K562 (cell line): ENCODE measurements at regions not wholly inside any gene's neighbourhood (a gene's known extent, or its start where the extent isn't known, plus 50 kb on each side); places are given as distances from the start of the nearest gene placed in this dataset.

Experiments
- ATAC-seq: fragments of 200-7000 bp; cut with Tn5 transposase; 3 replicates; pipeline ENCODE4 v1.9.1; 2020; ENCODE audit warnings: moderate library complexity
- BruUV-seq: library from RNA; stranded (reverse); fragments of 400-500 nt; replicated peaks from 2 replicates; lab custom pipeline; 2021; lab: Mats Ljungman, UMichigan
- CTCF ChIA-PET: fragments of 300-600 bp; formaldehyde crosslinking; extraction: SDS; loops from one replicate; lab custom pipeline; 2021; ENCODE audit warnings: low intra/inter-chr PET ratio; lab: Yijun Ruan, JAX
- POLR2A ChIA-PET: fragments of 300-600, 350-650 bp; sonication (Branson Sonifier 250); formaldehyde crosslinking; extraction: SDS; loops from one replicate; lab custom pipeline; 2021; ENCODE audit warnings: antibody characterized with exemption, inconsistent platforms; lab: Yijun Ruan, JAX
- DNase-seq, 4 experiments: peaks; one replicate each; pipeline versions ENCODE4 v3.0.0 to v3.0.0-alpha.2; 2011 to 2018; ENCODE audit warnings: low spot score in 3 of 4, mixed read lengths in 3 of 4; ENCODE audit errors: extremely low read depth in 1 of 4
- FAIRE-seq: peaks from 2 replicates; lab custom pipeline; 2011; peaks lifted over from hg19 to GRCh38; lab: Jason Lieb, UNC
- H2AFZ ChIP-seq: 2 replicates; pipeline ENCODE4 v1.6.0; 2011; ENCODE audit warnings: low read depth, low read length, control low read depth, inconsistent platforms
- H3K27ac ChIP-seq: fragments of 200-600 bp; 3 replicates; pipeline ENCODE4 v1.8.0; 2011; ENCODE audit warnings: low read depth, mild to moderate bottlenecking, control low read depth, inconsistent platforms, low read length, moderate library complexity, mixed read lengths; ENCODE audit errors: extremely low read depth
- H3K27me3 ChIP-seq, 2 experiments: fragments of 300-600 bp in 1 of 2; 2 replicates in 1 of 2; 3 replicates in 1 of 2; pipeline versions ENCODE4 v1.6.0 to v1.8.0; 2011; ENCODE audit warnings: inconsistent platforms in 2 of 2, low read length in 2 of 2, mild to moderate bottlenecking in 1 of 2, mixed read lengths in 1 of 2, moderate library complexity in 1 of 2; ENCODE audit not compliant: control insufficient read depth in 2 of 2, insufficient read depth in 2 of 2
- H3K36me3 ChIP-seq: fragments of 300-600 bp; 3 replicates; pipeline ENCODE4 v1.8.0; 2011; ENCODE audit warnings: mild to moderate bottlenecking, low read length, inconsistent platforms; ENCODE audit not compliant: control insufficient read depth, insufficient read depth
- H3K4me1 ChIP-seq, 2 experiments: fragments of 200-600 bp in 1 of 2; replicated peaks in 1 of 2; 2 replicates in 1 of 2; 3 replicates in 1 of 2; pipeline versions ENCODE4 v1.5.1 to v1.8.0; 2011; ENCODE audit warnings: inconsistent platforms in 2 of 2, low read length in 2 of 2, mild to moderate bottlenecking in 1 of 2, mixed read lengths in 1 of 2, moderate library complexity in 1 of 2; ENCODE audit not compliant: control insufficient read depth in 2 of 2, insufficient read depth in 2 of 2
- H3K4me2 ChIP-seq: 2 replicates; pipeline ENCODE4 v1.6.1; 2011; ENCODE audit warnings: low read length, control low read depth, inconsistent platforms, mixed read lengths; ENCODE audit not compliant: insufficient read depth
- H3K4me3 ChIP-seq: fragments of 200-600 bp; sonication (generic), shearing (Covaris generic); 2 replicates; pipeline ENCODE4 v1.5.1; 2016; ENCODE audit warnings: control low read depth, inconsistent platforms
- H3K79me2 ChIP-seq: fragments of 200-600 bp; 3 replicates; pipeline ENCODE4 v1.8.0; 2011; ENCODE audit warnings: low read length, inconsistent platforms; ENCODE audit not compliant: control insufficient read depth, insufficient read depth
- H3K9ac ChIP-seq, 2 experiments: 2 replicates each; pipeline versions ENCODE4 v1.6.0 to v1.6.1; 2011; ENCODE audit warnings: low read depth in 2 of 2, low read length in 2 of 2, control low read depth in 1 of 2, inconsistent platforms in 1 of 2, mild to moderate bottlenecking in 1 of 2, mixed read lengths in 1 of 2; ENCODE audit not compliant: insufficient read depth in 1 of 2
- H3K9me1 ChIP-seq: one replicate; pipeline ENCODE4 v1.6.0; 2011; ENCODE audit warnings: inconsistent platforms, mild to moderate bottlenecking, low read length, moderate library complexity; ENCODE audit not compliant: control insufficient read depth, insufficient read depth
- H3K9me3 ChIP-seq: replicated peaks from 2 replicates; pipeline ENCODE4 v1.5.1; 2011; ENCODE audit warnings: low read depth, low read length, inconsistent platforms; ENCODE audit not compliant: control insufficient read depth, insufficient read depth
- H4K20me1 ChIP-seq: replicated peaks from 2 replicates; pipeline ENCODE4 v1.6.1; 2011; ENCODE audit warnings: low read length, inconsistent platforms, mixed read lengths; ENCODE audit not compliant: control insufficient read depth, insufficient read depth
- ATF1 ChIP-seq, 2 experiments: fragments of 450-650 bp in 1 of 2; IDR thresholded peaks; 2 replicates each; pipeline ENCODE4 v1.6.1; 2016; ENCODE audit warnings: missing compliant biosample characterization in 1 of 2, missing genetic modification characterization in 1 of 2
- BHLHE40 ChIP-seq: IDR thresholded peaks from 2 replicates; pipeline ENCODE4 v1.6.1; 2011; ENCODE audit warnings: low read length, improper control_type of control experiment
- CAMTA2 ChIP-seq: fragments of 250-450 bp; sonication (Bioruptor Pico); conservative IDR thresholded peaks from 2 replicates; pipeline ENCODE4 v1.5.1; 2022
- E2F6 ChIP-seq, 2 experiments: IDR thresholded peaks; 2 replicates each; pipeline ENCODE4 v1.6.1; 2011; ENCODE audit warnings: borderline replicate concordance in 1 of 2, control low read depth in 1 of 2, low read depth in 1 of 2, low read length in 1 of 2, mild to moderate bottlenecking in 1 of 2, mixed read lengths in 1 of 2, moderate library complexity in 1 of 2; ENCODE audit not compliant: insufficient read depth in 1 of 2, insufficient read length in 1 of 2, poor library complexity in 1 of 2, severe bottlenecking in 1 of 2; ENCODE audit errors: extremely low read depth in 1 of 2
- ELK3 ChIP-seq: fragments of 450-650 bp; formaldehyde crosslinking; IDR thresholded peaks from 2 replicates; pipeline ENCODE4 v1.4.0; 2020; ENCODE audit warnings: mild to moderate bottlenecking
- EWSR1 ChIP-seq: fragments of 450-650 bp; IDR thresholded peaks from 2 replicates; pipeline ENCODE4 v1.6.1; 2018; ENCODE audit warnings: borderline replicate concordance, mild to moderate bottlenecking, low read depth, moderate library complexity; ENCODE audit not compliant: partially characterized antibody
- KDM2B ChIP-seq: fragments of 250-450 bp; sonication (Bioruptor Pico); IDR thresholded peaks from 2 replicates; pipeline ENCODE4 v1.8.0; 2021; ENCODE audit warnings: mild to moderate bottlenecking, moderate library complexity
- KLF13 ChIP-seq: fragments of 450-650 bp; IDR thresholded peaks from 2 replicates; pipeline ENCODE4 v1.6.1; 2016; ENCODE audit warnings: missing genetic modification characterization, low read depth, mild to moderate bottlenecking, missing compliant biosample characterization, moderate library complexity, borderline replicate concordance
- PHF21A ChIP-seq: fragments of 450-650 bp; IDR thresholded peaks from 2 replicates; pipeline ENCODE4 v1.6.1; 2017; ENCODE audit warnings: low read depth, borderline replicate concordance
- RBM34 ChIP-seq: fragments of 200-400 bp; formaldehyde crosslinking; IDR thresholded peaks from 2 replicates; pipeline ENCODE4 v1.6.1; 2018; ENCODE audit warnings: low read length, borderline replicate concordance; ENCODE audit not compliant: insufficient read depth
- TARDBP ChIP-seq: fragments of 450-650 bp; IDR thresholded peaks from 2 replicates; pipeline ENCODE4 v1.6.1; 2016
- TFAM ChIP-seq: fragments of 250-450 bp; sonication (Bioruptor Pico); conservative IDR thresholded peaks from 2 replicates; pipeline ENCODE4 v1.5.0; 2021; ENCODE audit warnings: mild to moderate bottlenecking, moderate library complexity
- ZNF184 ChIP-seq: sonication (generic); formaldehyde crosslinking; IDR thresholded peaks from 2 replicates; pipeline ENCODE4 v1.5.0; 2020; ENCODE audit warnings: missing genetic modification reagents
- ZNF444 ChIP-seq: fragments of 250-450 bp; sonication (Bioruptor Pico); IDR thresholded peaks from 2 replicates; pipeline ENCODE4 v1.4.0; 2020; ENCODE audit warnings: mild to moderate bottlenecking, moderate library complexity
- ZNF79 ChIP-seq: fragments of 250-450 bp; sonication (Bioruptor Pico); IDR thresholded peaks from 2 replicates; pipeline ENCODE4 v1.4.0; 2020; ENCODE audit warnings: low read depth, mild to moderate bottlenecking, moderate library complexity
- WGBS: fragments of 100-300 bp; shearing (Covaris generic); methylation state at CpG from one replicate; pipeline ENCODE4 v1.1.6; 2016; ENCODE audit warnings: low coverage, mixed read lengths; ENCODE audit not compliant: insufficient coverage; ENCODE audit errors: missing lambda C conversion rate; 5-methylcytosine and 5-hydroxymethylcytosine counted together
- in situ Hi-C: fragments of 300-500 bp; cut with MboI; formaldehyde crosslinking; loops from 4 replicates; pipeline ENCODE4 v1.15.0; 2018; ENCODE audit warnings: inconsistent platforms, mixed read lengths
- intact Hi-C: fragments of 100-400 bp; cut with micrococcal nuclease; formaldehyde crosslinking; loops from 2 replicates; pipeline ENCODE4 v1.14.2; 2022

- DNase-seq (no peak), ATAC-seq (no peak), FAIRE-seq (no peak)
- Histone ChIP-seq H3K79me2 (no peaks in the 10 kb centered on the region), H3K27ac (no peak overlapping the region), H3K27me3 (no peaks in the 10 kb centered on the region; a peak in 1 of 5 replicates), H2AFZ (no peak overlapping the region), H3K36me3 (no peaks in the 10 kb centered on the region), H3K9me1 (no peaks in the 10 kb centered on the region), H3K4me1 (peaks cover 0 to 10% of the 10 kb centered on the region in 2 experiments; a peak in 3 of 5 replicates), H4K20me1 (no peaks in the 10 kb centered on the region), H3K4me2 (no peak overlapping the region), H3K9me3 (no peaks in the 10 kb centered on the region), H3K4me3 (no peak overlapping the region), H3K9ac (no peak overlapping the region)
- WGBS, result 21% methylated on average over 3 of the region's 3 CpGs
- ChIA-PET POLR2A (no interaction called here), CTCF (no interaction called here)
- intact Hi-C loops, result no loop called here
- in situ Hi-C loops, result no loop called here
- TF ChIP-seq ZNF184 (CRISPR knock-in tag), result no peak
- no peak for TF ChIP-seq ZNF79 (CRISPR knock-in tag)
- TF ChIP-seq CAMTA2 (CRISPR knock-in tag), result no peak
- no peak for TF ChIP-seq RBM34
- TF ChIP-seq BHLHE40, result no peak
- no TSS peak for BruUV-seq
Measured at GRCh38 chr10:3710764-3711163, 74.2 kb downstream of the KLF6 start.

GRCh38 chr10:3709456-3710060 lies 75.5 kb downstream of the KLF6 start:
- no peak overlapping the region for H2AFZ ChIP-seq
- ATAC-seq, result no peak
- H3K27me3 ChIP-seq, result no peaks in the 10 kb centered on the region
- H3K9ac ChIP-seq, result no peak overlapping the region
- no TSS peak for BruUV-seq
- H4K20me1 ChIP-seq, result no peaks in the 10 kb centered on the region
- WGBS, result 35% methylated on average over 4 of the region's 4 CpGs
- no peaks in the 10 kb centered on the region for H3K79me2 ChIP-seq
- ChIA-PET POLR2A (interaction anchor here (0.5 to 1.8 kb wide), 3 partner anchors 9 to 304 kb away, joined by 3 to 5 read pairs (median 3); no protein-coding TSS in a partner anchor), CTCF (no interaction called here)
- H3K27ac ChIP-seq, result no peak overlapping the region
- H3K9me1 ChIP-seq, result no peaks in the 10 kb centered on the region
- in situ Hi-C loops, result no loop called here
- H3K4me3 ChIP-seq, result no peak overlapping the region
- H3K4me1 ChIP-seq, result peaks cover 0 to 18% of the 10 kb centered on the region in 2 experiments; a peak in 4 of 5 replicates
- no peak overlapping the region for H3K4me2 ChIP-seq
- no peak for FAIRE-seq
- no peaks in the 10 kb centered on the region for H3K9me3 ChIP-seq
- no peak for DNase-seq
- H3K36me3 ChIP-seq, result no peaks in the 10 kb centered on the region
- intact Hi-C loops, result no loop called here
- TF ChIP-seq KLF13 (no peak), ELK3 (CRISPR knock-in tag) (no peak), ZNF444 (no peak), EWSR1 (no peak), PHF21A (no peak), TARDBP (no peak), ATF1 (CRISPR knock-in tag; IDR thresholded peaks at IDR 0.05) (no peak), ATF1 (tag; IDR thresholded peaks at IDR 0.05) (no peak), TFAM (no peak), KDM2B (no peak), E2F6 (IDR thresholded peaks at IDR 0.05; ENCODE audit: borderline replicate concordance in 1 of 2, extremely low read depth in 1 of 2, insufficient read depth in 1 of 2, insufficient read length in 1 of 2, low read depth in 1 of 2, low read length in 1 of 2, poor library complexity in 1 of 2, severe bottlenecking in 1 of 2) (no peak)
